ENCODE measurements at regions not wholly inside any gene's neighbourhood (a gene's known extent, or its start where the extent isn't known, plus 50 kb on each side); places are given as distances from the start of the nearest gene placed in this dataset.

- ChIA-PET POLR2A (ENCODE audit: unreplicated experiment) (no interaction called here), CTCF (interaction anchor here (0.7 kb wide), 1 partner anchor 634 kb away, joined by 7 read pairs; no protein-coding TSS in a partner anchor)
- intact Hi-C loops (cut with micrococcal nuclease; ENCODE audit: unreplicated experiment), result no loop called here
Observed at GRCh38 chr2:42938671-42939370, 146.4 kb upstream of the HAAO start.

DNA sequence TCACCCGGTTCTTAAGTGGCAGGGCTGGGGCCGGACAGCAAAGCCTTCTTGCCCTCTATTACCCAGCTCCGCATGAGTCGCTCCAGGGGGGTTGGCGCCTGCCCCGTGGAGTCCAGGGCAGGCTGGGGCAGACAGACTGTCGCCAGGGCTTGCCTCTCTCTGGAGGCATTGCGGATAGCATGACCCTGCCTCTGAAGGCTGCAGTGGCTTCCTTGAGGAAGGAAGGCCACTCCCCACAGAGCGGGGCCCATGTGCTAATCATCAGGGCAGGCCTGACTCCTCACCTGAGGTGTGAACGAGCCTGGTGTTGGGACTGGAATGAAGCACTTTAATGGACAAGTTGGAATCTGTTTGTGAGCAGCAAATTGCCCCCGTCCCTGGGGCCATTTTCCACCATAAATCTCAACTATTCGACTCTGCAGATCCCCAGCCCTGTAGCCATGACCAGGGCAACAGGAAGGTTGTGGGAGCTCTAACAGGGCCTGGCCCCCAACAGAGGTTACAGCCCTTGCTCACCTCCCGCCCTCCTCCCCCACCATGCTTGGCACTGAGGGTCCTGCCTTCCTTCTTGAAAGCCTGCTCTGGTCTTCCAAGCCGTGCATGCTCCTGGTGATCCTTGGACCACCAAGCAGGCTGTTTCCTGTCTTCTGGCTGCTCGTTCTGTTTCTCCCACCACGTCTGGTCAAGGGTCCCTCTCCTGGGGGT is 144.9 kb upstream of the HAAO start:
- no peaks in the 10 kb centered on the region for H3K27me3 ChIP-seq (ENCODE audit: insufficient read depth, low read depth)
- no peaks in the 10 kb centered on the region for H3K79me2 ChIP-seq (ENCODE audit: low read depth)
- no TSS peak for BruUV-seq (replicated peaks)
- TF ChIP-seq EZH2 (IDR thresholded peaks at IDR 0.05; ENCODE audit: low read depth) (no peak), CTCF (conservative IDR thresholded peaks at IDR 0.05) (no peak)
- intact Hi-C loops (cut with micrococcal nuclease; ENCODE audit: unreplicated experiment), result no loop called here
- no peaks in the 10 kb centered on the region for H3K4me1 ChIP-seq (replicated peaks; ENCODE audit: insufficient read depth)
- H3K4me2 ChIP-seq, result no peak overlapping the region
- no peak overlapping the region for H3K27ac ChIP-seq
- no peaks in the 10 kb centered on the region for H4K20me1 ChIP-seq (ENCODE audit: insufficient read depth)
- no peak overlapping the region for H3K4me3 ChIP-seq
- no peaks in the 10 kb centered on the region for H3F3A ChIP-seq (ENCODE audit: insufficient read depth, low read depth)
- DNase-seq, result no peak
- no peaks in the 10 kb centered on the region for H3K36me3 ChIP-seq (ENCODE audit: low read depth)
- no peaks in the 10 kb centered on the region for H3K9me2 ChIP-seq (ENCODE audit: insufficient read depth)
- CTCF ChIA-PET, result no interaction called here
- H2AFZ ChIP-seq, result no peak overlapping the region
- no peaks in the 10 kb centered on the region for H3K9me3 ChIP-seq (ENCODE audit: insufficient read depth, low read depth)
- POLR2A ChIA-PET (ENCODE audit: unreplicated experiment), result no interaction called here

More at GRCh38 chr2:42938671-42939370, 146.4 kb upstream of the HAAO start:
- no peak overlapping the region for H3K4me2 ChIP-seq
- H3K27me3 ChIP-seq (ENCODE audit: insufficient read depth, low read depth), result no peaks in the 10 kb centered on the region
- no peak overlapping the region for H3K4me3 ChIP-seq
- TF ChIP-seq CTCF (conservative IDR thresholded peaks at IDR 0.05), result no peak
- TF ChIP-seq EZH2 (IDR thresholded peaks at IDR 0.05; ENCODE audit: low read depth), result no peak
- H2AFZ ChIP-seq, result no peak overlapping the region
- H3K9me2 ChIP-seq (ENCODE audit: insufficient read depth), result no peaks in the 10 kb centered on the region
- no peaks in the 10 kb centered on the region for H3K36me3 ChIP-seq (ENCODE audit: low read depth)
- no TSS peak for BruUV-seq (replicated peaks)
- no peaks in the 10 kb centered on the region for H3K79me2 ChIP-seq (ENCODE audit: low read depth)
- H3K9me3 ChIP-seq (ENCODE audit: insufficient read depth, low read depth), result no peaks in the 10 kb centered on the region
- H4K20me1 ChIP-seq (ENCODE audit: insufficient read depth), result no peaks in the 10 kb centered on the region
- DNase-seq, result no peak
- no peak overlapping the region for H3K27ac ChIP-seq
- no peaks in the 10 kb centered on the region for H3K4me1 ChIP-seq (replicated peaks; ENCODE audit: insufficient read depth)
- H3F3A ChIP-seq (ENCODE audit: insufficient read depth, low read depth), result no peaks in the 10 kb centered on the region

DNA sequence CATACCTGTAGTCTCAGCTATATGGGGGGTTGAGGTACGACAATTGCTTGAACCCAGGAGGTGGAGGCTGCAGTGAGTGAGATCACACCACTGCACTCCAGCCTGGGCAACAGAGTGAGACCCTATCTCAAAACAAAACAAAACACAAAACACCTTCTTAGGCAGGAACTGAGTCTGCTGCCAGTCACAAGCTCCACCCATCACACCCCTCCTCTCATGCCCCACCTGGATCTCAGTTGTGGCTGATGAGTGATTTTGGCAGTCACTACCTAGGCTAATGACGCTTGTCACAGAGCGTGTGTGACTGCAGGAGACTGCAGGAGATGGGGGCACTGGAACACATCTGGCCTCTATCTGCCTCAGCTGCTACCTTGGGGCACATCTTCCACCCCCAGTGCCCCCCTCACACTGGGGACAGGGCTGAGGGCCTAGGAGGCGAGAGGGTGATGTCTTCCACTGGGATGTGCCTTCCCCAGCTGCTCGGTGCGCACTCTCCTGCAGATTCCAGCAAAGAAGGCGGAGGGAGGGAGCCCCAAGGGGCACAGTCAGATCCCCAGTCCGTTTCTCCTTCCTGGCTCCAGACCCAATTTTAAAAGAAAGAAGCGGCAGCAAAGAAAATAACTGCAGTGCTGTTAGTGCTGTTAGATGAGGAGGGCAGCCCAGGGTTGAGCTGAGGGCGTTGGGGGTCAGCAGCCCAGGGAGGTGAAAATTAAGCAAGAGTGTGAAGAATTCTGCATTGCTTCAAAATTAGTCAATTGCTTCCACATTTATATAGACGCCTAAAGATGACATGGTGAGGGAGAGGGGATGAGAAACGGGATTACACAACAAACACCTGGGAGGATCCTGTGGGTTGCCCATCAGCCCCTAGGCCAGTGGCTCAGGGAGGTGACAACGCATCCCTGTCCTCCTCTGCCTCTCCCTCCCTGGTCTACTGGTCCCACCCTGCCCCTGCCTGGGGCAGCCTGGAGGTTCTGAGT is 143.6 kb upstream of the HAAO start:
- H3K27ac ChIP-seq, result no peak overlapping the region
- no peak for DNase-seq

More for the DNA sequence above, 143.6 kb upstream of the HAAO start:
- CTCF ChIA-PET, result no interaction called here
- Histone ChIP-seq H3F3A (ENCODE audit: insufficient read depth, low read depth) (no peaks in the 10 kb centered on the region), H3K79me2 (ENCODE audit: low read depth) (no peaks in the 10 kb centered on the region), H3K9me2 (ENCODE audit: insufficient read depth) (no peaks in the 10 kb centered on the region), H3K36me3 (ENCODE audit: low read depth) (no peaks in the 10 kb centered on the region), H3K4me1 (replicated peaks; ENCODE audit: insufficient read depth) (no peaks in the 10 kb centered on the region), H3K9me3 (ENCODE audit: insufficient read depth, low read depth) (no peaks in the 10 kb centered on the region), H3K4me3 (no peak overlapping the region), H4K20me1 (ENCODE audit: insufficient read depth) (no peaks in the 10 kb centered on the region), H3K27me3 (ENCODE audit: insufficient read depth, low read depth) (no peaks in the 10 kb centered on the region), H2AFZ (no peak overlapping the region), H3K4me2 (no peak overlapping the region)
- POLR2A ChIA-PET (ENCODE audit: unreplicated experiment), result interaction anchor here (0.6 kb wide), 1 partner anchor 46 kb away, joined by 6 read pairs; no protein-coding TSS in a partner anchor
- no TSS peak for BruUV-seq (replicated peaks)
- no peak for TF ChIP-seq EZH2 (IDR thresholded peaks at IDR 0.05; ENCODE audit: low read depth)
- TF ChIP-seq CTCF (conservative IDR thresholded peaks at IDR 0.05), result no peak
- intact Hi-C loops (cut with micrococcal nuclease; ENCODE audit: unreplicated experiment), result no loop called here

Measured in PC-9 (cell line).